ENCODE measurements at regions not wholly inside any gene's neighbourhood (a gene's known extent, or its start where the extent isn't known, plus 50 kb on each side); places are given as distances from the start of the nearest gene placed in this dataset.

- BruUV-seq (replicated peaks) = no TSS peak
- FAIRE-seq = no peak
- Histone ChIP-seq H3K9me3 (replicated peaks; ENCODE audit: control insufficient read depth, insufficient read depth, low read length) (no peaks in the 10 kb centered on the region), H3K79me2 (ENCODE audit: control insufficient read depth, insufficient read depth, low read length) (no peaks in the 10 kb centered on the region), H3K9me1 (replicated peaks; ENCODE audit: control insufficient read depth, extremely low read depth, insufficient read depth, low read length) (no peaks in the 10 kb centered on the region), H3K36me3 (ENCODE audit: control insufficient read depth in 2 of 2, extremely low read depth in 1 of 2, insufficient read depth in 2 of 2, low read length in 2 of 2) (no peaks in the 10 kb centered on the region), H2AFZ (ENCODE audit: low read depth, low read length) (no peak overlapping the region), H3K9ac (replicated peaks; ENCODE audit: extremely low read depth, insufficient read depth, low read length) (no peak overlapping the region), H3K27ac (ENCODE audit: insufficient read depth, low read depth, low read length) (no peak overlapping the region), H3K27me3 (ENCODE audit: control insufficient read depth in 2 of 2, insufficient read depth in 2 of 2, low read length in 2 of 2) (no peaks in the 10 kb centered on the region), H3K4me1 (ENCODE audit: control insufficient read depth, extremely low read depth, insufficient read depth, low read length) (no peaks in the 10 kb centered on the region), H3K4me2 (ENCODE audit: insufficient read depth, low read length) (no peak overlapping the region), H4K20me1 (replicated peaks; ENCODE audit: control insufficient read depth, extremely low read depth, insufficient read depth, low read length) (no peaks in the 10 kb centered on the region), H3K4me3 (replicated peaks in 1 of 3; ENCODE audit: insufficient read depth in 1 of 3, low read depth in 1 of 3, low read length in 3 of 3) (no peak overlapping the region)
- TF ChIP-seq EZH2 (IDR thresholded peaks at IDR 0.05; ENCODE audit: borderline replicate concordance, low read depth, low read length, severe bottlenecking) (no peak), POLR2A (IDR thresholded peaks at IDR 0.05; ENCODE audit: low read depth, low read length) (no peak), MYC (IDR thresholded peaks at IDR 0.05; ENCODE audit: low read depth, low read length) (no peak)
- intact Hi-C loops (cut with micrococcal nuclease) (no loop called here), dilution Hi-C loops (cut with MboI; ENCODE audit: extremely low pct_ligation_motif_present, low sequenced_read_pairs) (no loop called here)
- CTCF ChIA-PET = no interaction called here
- no peak for DNase-seq (ENCODE audit: low read depth, low spot score)
- POLR2A ChIA-PET = no interaction called here
Measured at GRCh38 chr5:1938310-1939000, 55.7 kb upstream of the IRX4 start.

GRCh38 chr5:1937590-1937989 lies 54.9 kb upstream of the IRX4 start:
- H3K4me1 ChIP-seq (ENCODE audit: control insufficient read depth, extremely low read depth, insufficient read depth, low read length) = no peaks in the 10 kb centered on the region
- CTCF ChIA-PET = no interaction called here
- no peak for FAIRE-seq
- no peak overlapping the region for H3K4me2 ChIP-seq (ENCODE audit: insufficient read depth, low read length)
- H3K9ac ChIP-seq (replicated peaks; ENCODE audit: extremely low read depth, insufficient read depth, low read length) = no peak overlapping the region
- intact Hi-C loops (cut with micrococcal nuclease) (no loop called here), dilution Hi-C loops (cut with MboI; ENCODE audit: extremely low pct_ligation_motif_present, low sequenced_read_pairs) (no loop called here)
- no peaks in the 10 kb centered on the region for H3K27me3 ChIP-seq (ENCODE audit: control insufficient read depth in 2 of 2, insufficient read depth in 2 of 2, low read length in 2 of 2)
- TF ChIP-seq FOS (IDR thresholded peaks at IDR 0.05; ENCODE audit: borderline replicate concordance, insufficient read depth, low read length) = no peak
- TF ChIP-seq EZH2 (IDR thresholded peaks at IDR 0.05; ENCODE audit: borderline replicate concordance, low read depth, low read length, severe bottlenecking) = no peak
- no peak for TF ChIP-seq POLR2AphosphoS5 (IDR thresholded peaks at IDR 0.05; ENCODE audit: insufficient read depth, low read depth, low read length)
- no peak for TF ChIP-seq GATA2 (IDR thresholded peaks at IDR 0.05; ENCODE audit: insufficient read depth, insufficient read length, low read depth, low read length)
- no peak for TF ChIP-seq POLR2A (IDR thresholded peaks at IDR 0.05; ENCODE audit: low read depth, low read length)
- TF ChIP-seq, protein P1, sequence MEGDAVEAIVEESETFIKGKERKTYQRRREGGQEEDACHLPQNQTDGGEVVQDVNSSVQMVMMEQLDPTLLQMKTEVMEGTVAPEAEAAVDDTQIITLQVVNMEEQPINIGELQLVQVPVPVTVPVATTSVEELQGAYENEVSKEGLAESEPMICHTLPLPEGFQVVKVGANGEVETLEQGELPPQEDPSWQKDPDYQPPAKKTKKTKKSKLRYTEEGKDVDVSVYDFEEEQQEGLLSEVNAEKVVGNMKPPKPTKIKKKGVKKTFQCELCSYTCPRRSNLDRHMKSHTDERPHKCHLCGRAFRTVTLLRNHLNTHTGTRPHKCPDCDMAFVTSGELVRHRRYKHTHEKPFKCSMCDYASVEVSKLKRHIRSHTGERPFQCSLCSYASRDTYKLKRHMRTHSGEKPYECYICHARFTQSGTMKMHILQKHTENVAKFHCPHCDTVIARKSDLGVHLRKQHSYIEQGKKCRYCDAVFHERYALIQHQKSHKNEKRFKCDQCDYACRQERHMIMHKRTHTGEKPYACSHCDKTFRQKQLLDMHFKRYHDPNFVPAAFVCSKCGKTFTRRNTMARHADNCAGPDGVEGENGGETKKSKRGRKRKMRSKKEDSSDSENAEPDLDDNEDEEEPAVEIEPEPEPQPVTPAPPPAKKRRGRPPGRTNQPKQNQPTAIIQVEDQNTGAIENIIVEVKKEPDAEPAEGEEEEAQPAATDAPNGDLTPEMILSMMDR (IDR thresholded peaks at IDR 0.05; ENCODE audit: extremely low read depth in 1 of 2, insufficient read depth in 1 of 2, low read depth in 1 of 2, low read length in 2 of 2) = no peak
- no peaks in the 10 kb centered on the region for H3K9me1 ChIP-seq (replicated peaks; ENCODE audit: control insufficient read depth, extremely low read depth, insufficient read depth, low read length)
- no peak overlapping the region for H2AFZ ChIP-seq (ENCODE audit: low read depth, low read length)
- H3K36me3 ChIP-seq (ENCODE audit: control insufficient read depth in 2 of 2, extremely low read depth in 1 of 2, insufficient read depth in 2 of 2, low read length in 2 of 2) = no peaks in the 10 kb centered on the region
- DNase-seq (ENCODE audit: low read depth, low spot score) = no peak
- H4K20me1 ChIP-seq (replicated peaks; ENCODE audit: control insufficient read depth, extremely low read depth, insufficient read depth, low read length) = no peaks in the 10 kb centered on the region
- no peak overlapping the region for H3K4me3 ChIP-seq (replicated peaks in 1 of 3; ENCODE audit: insufficient read depth in 1 of 3, low read depth in 1 of 3, low read length in 3 of 3)
- no peaks in the 10 kb centered on the region for H3K9me3 ChIP-seq (replicated peaks; ENCODE audit: control insufficient read depth, insufficient read depth, low read length)
- POLR2A ChIA-PET = no interaction called here
- no TSS peak for BruUV-seq (replicated peaks)
- H3K27ac ChIP-seq (ENCODE audit: insufficient read depth, low read depth, low read length) = no peak overlapping the region
- no peaks in the 10 kb centered on the region for H3K79me2 ChIP-seq (ENCODE audit: control insufficient read depth, insufficient read depth, low read length)

Measured in endothelial cell of umbilical vein (primary cell).